ENCODE measurements at regions not wholly inside any gene's neighbourhood (a gene's known extent, or its start where the extent isn't known, plus 50 kb on each side); places are given as distances from the start of the nearest gene placed in this dataset.

DNA sequence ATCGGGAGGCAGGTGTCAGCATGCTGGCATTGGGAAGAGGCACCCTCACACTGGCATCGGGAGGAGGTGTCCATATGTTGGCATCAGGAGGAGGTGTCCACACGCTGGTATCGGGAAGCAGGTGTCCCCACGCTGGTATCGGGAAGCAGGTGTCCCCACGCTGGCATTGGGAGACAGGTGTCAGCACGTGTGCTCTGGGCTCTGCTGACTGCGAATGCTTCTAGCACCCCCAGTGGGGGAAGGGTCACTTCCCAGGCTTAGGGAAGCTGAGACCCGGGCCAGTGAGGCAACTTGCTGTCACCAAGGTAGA is 92.5 kb upstream of the IKZF1 start:
- TF ChIP-seq, protein P1, sequence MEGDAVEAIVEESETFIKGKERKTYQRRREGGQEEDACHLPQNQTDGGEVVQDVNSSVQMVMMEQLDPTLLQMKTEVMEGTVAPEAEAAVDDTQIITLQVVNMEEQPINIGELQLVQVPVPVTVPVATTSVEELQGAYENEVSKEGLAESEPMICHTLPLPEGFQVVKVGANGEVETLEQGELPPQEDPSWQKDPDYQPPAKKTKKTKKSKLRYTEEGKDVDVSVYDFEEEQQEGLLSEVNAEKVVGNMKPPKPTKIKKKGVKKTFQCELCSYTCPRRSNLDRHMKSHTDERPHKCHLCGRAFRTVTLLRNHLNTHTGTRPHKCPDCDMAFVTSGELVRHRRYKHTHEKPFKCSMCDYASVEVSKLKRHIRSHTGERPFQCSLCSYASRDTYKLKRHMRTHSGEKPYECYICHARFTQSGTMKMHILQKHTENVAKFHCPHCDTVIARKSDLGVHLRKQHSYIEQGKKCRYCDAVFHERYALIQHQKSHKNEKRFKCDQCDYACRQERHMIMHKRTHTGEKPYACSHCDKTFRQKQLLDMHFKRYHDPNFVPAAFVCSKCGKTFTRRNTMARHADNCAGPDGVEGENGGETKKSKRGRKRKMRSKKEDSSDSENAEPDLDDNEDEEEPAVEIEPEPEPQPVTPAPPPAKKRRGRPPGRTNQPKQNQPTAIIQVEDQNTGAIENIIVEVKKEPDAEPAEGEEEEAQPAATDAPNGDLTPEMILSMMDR (conservative IDR thresholded peaks at IDR 0.05): no peak
- no peak for TF ChIP-seq ZFX (IDR thresholded peaks at IDR 0.05)
